GM18519 (cell line): ENCODE measurements at regions not wholly inside any gene's neighbourhood (a gene's known extent, or its start where the extent isn't known, plus 50 kb on each side); places are given as distances from the start of the nearest gene placed in this dataset.

Source experiments
- ATAC-seq: cut with Tn5 transposase; IDR thresholded peaks from one replicate; pipeline ENCODE4 v1.9.1; 2021; ENCODE audit warnings: mild to moderate bottlenecking, moderate library complexity; ENCODE audit not compliant: unreplicated experiment, low FRiP score

- ATAC-seq, result no peak
These were observed 400.7 kb downstream of the HRH4 start for GRCh38 chr18:24860978-24861680.

- no peak for ATAC-seq
These were observed 401.9 kb downstream of the HRH4 start for GRCh38 chr18:24862201-24862816.

- ATAC-seq, result no peak
These were observed 407.9 kb downstream of the HRH4 start for GRCh38 chr18:24868311-24868710.

GRCh38 chr18:24868760-24869237 lies 408.4 kb downstream of the HRH4 start:
- ATAC-seq, result no peak

GRCh38 chr18:24869285-24869684 lies 408.8 kb downstream of the HRH4 start:
- no peak for ATAC-seq

GRCh38 chr18:24875286-24875685 lies 414.8 kb downstream of the HRH4 start:
- ATAC-seq, result no peak

- no peak for ATAC-seq
These were observed 415.3 kb downstream of the HRH4 start for GRCh38 chr18:24875777-24876176.

GRCh38 chr18:24876266-24876665 lies 415.8 kb downstream of the HRH4 start:
- no peak for ATAC-seq

GRCh38 chr18:24877066-24877465 lies 416.6 kb downstream of the HRH4 start:
- ATAC-seq, result no peak

GRCh38 chr18:24877546-24877945 lies 417.1 kb downstream of the HRH4 start:
- ATAC-seq, result no peak

GRCh38 chr18:24878289-24878688 lies 417.9 kb downstream of the HRH4 start:
- ATAC-seq, result no peak

GRCh38 chr18:24885276-24885675 lies 424.8 kb downstream of the HRH4 start:
- no peak for ATAC-seq

- ATAC-seq, result no peak
These were observed 434.4 kb downstream of the HRH4 start for GRCh38 chr18:24894880-24895279.

GRCh38 chr18:24897461-24897860 lies 437.0 kb downstream of the HRH4 start:
- ATAC-seq, result no peak

GRCh38 chr18:24910221-24910620 lies 441.7 kb downstream of the ZNF521 start:
- no peak for ATAC-seq

GRCh38 chr18:24913507-24914170 lies 438.3 kb downstream of the ZNF521 start:
- no peak for ATAC-seq

GRCh38 chr18:24914171-24914525 lies 437.8 kb downstream of the ZNF521 start:
- no peak for ATAC-seq

- ATAC-seq, result no peak
These were observed 437.3 kb downstream of the ZNF521 start for GRCh38 chr18:24914685-24915084.

- no peak for ATAC-seq
These were observed 436.4 kb downstream of the ZNF521 start for GRCh38 chr18:24915547-24915946.

GRCh38 chr18:24917767-24918166 lies 434.2 kb downstream of the ZNF521 start:
- no peak for ATAC-seq

- no peak for ATAC-seq
These were observed 433.7 kb downstream of the ZNF521 start for GRCh38 chr18:24918257-24918656.
